OCI-LY7 (cell line): ENCODE measurements at regions not wholly inside any gene's neighbourhood (a gene's known extent, or its start where the extent isn't known, plus 50 kb on each side); places are given as distances from the start of the nearest gene placed in this dataset.
"Not testable (repeated sequence)": the region's sequence is repeated elsewhere in the genome, so short reads cannot be mapped to it uniquely, and the experiment has no call there.

ENCODE experiments used
- BruUV-seq: library from RNA; stranded (reverse); fragments of 400-500 nt; replicated peaks from 2 replicates; lab custom pipeline; 2021; lab: Mats Ljungman, UMichigan
- CTCF ChIA-PET: fragments of 300-600 bp; sonication (Branson Sonifier 250); formaldehyde crosslinking; loops from one replicate; lab custom pipeline; 2022; ENCODE audit warnings: antibody characterized with exemption; ENCODE audit not compliant: unreplicated experiment; lab: Charles Lee
- POLR2A ChIA-PET: fragments of 300-600 bp; sonication (Branson Sonifier 250); formaldehyde crosslinking; loops from one replicate; lab custom pipeline; 2022; ENCODE audit warnings: antibody characterized with exemption; lab: Charles Lee
- DNase-seq: peaks from one replicate; pipeline ENCODE4 v3.0.0-alpha.2; 2015; ENCODE audit warnings: low spot score
- H2AFZ ChIP-seq: fragments of 200-600 bp; sonication (generic), shearing (Covaris generic); 2 replicates; pipeline ENCODE4 v1.6.1; 2014; ENCODE audit warnings: mild to moderate bottlenecking, antibody characterized with exemption, low read length, moderate library complexity
- H3K27ac ChIP-seq: fragments of 200-600 bp; sonication (generic); 2 replicates; pipeline ENCODE4 v1.5.1; 2014; ENCODE audit warnings: mixed run types, low read depth, mild to moderate bottlenecking, moderate library complexity, low read length, inconsistent platforms; ENCODE audit not compliant: poor library complexity, severe bottlenecking
- H3K36me3 ChIP-seq: fragments of 200-600 bp; sonication (generic); 2 replicates; pipeline ENCODE4 v1.6.1; 2014; ENCODE audit warnings: mild to moderate bottlenecking, antibody characterized with exemption, low read length, moderate library complexity, mixed read lengths; ENCODE audit not compliant: insufficient read depth
- H3K4me1 ChIP-seq: fragments of 200-600 bp; sonication (generic); 2 replicates; pipeline ENCODE4 v1.5.1; 2014; ENCODE audit warnings: mild to moderate bottlenecking, low read length; ENCODE audit not compliant: insufficient read depth, poor library complexity, severe bottlenecking
- H3K4me2 ChIP-seq: fragments of 200-600 bp; sonication (generic); 2 replicates; pipeline ENCODE4 v1.6.1; 2014; ENCODE audit warnings: mild to moderate bottlenecking, low read length
- H3K4me3 ChIP-seq: fragments of 200-600 bp; sonication (generic); 2 replicates; pipeline ENCODE4 v1.5.1; 2014; ENCODE audit warnings: mild to moderate bottlenecking, low read depth, low read length; ENCODE audit not compliant: poor library complexity, severe bottlenecking
- H3K79me2 ChIP-seq: fragments of 200-600 bp; sonication (generic); 2 replicates; pipeline ENCODE4 v1.6.1; 2016; ENCODE audit warnings: low read depth, mild to moderate bottlenecking, low read length, moderate library complexity, mixed read lengths; ENCODE audit not compliant: insufficient read depth
- H3K9me2 ChIP-seq: fragments of 200-600 bp; sonication (generic); 2 replicates; pipeline ENCODE4 v1.6.1; 2016; ENCODE audit warnings: mild to moderate bottlenecking, low read length, mixed read lengths; ENCODE audit not compliant: insufficient read depth
- H3K9me3 ChIP-seq: fragments of 200-600 bp; sonication (generic); 2 replicates; pipeline ENCODE4 v1.6.1; 2014; ENCODE audit warnings: mild to moderate bottlenecking, mixed run types, low read length, mixed read lengths
- H4K20me1 ChIP-seq: fragments of 200-600 bp; sonication (generic); 2 replicates; pipeline ENCODE4 v1.6.1; 2014; ENCODE audit warnings: mild to moderate bottlenecking, antibody characterized with exemption, low read length, moderate library complexity, mixed read lengths; ENCODE audit not compliant: insufficient read depth
- CTCF ChIP-seq: fragments of 200-600 bp; sonication (generic); conservative IDR thresholded peaks from 2 replicates; pipeline ENCODE4 v1.5.1; 2014; ENCODE audit warnings: mild to moderate bottlenecking, antibody characterized with exemption, low read length, moderate library complexity, mixed read lengths
- EZH2phosphoT487 ChIP-seq: fragments of 200-600 bp; sonication (generic); IDR thresholded peaks from 2 replicates; pipeline ENCODE4 v1.6.1; 2018; ENCODE audit warnings: low read depth, borderline replicate concordance, mild to moderate bottlenecking, mixed run types, antibody characterized with exemption, low read length, moderate library complexity, mixed read lengths
- intact Hi-C: fragments of 100-400 bp; cut with micrococcal nuclease; formaldehyde crosslinking; loops from one replicate; pipeline ENCODE4 v1.10.0; 2022; ENCODE audit not compliant: unreplicated experiment

GRCh38 chr7:50914460-50914859 lies 131.8 kb upstream of the GRB10 start:
- no peaks in the 10 kb centered on the region for H3K4me1 ChIP-seq
- H3K9me2 ChIP-seq, result no peaks in the 10 kb centered on the region
- H3K27ac ChIP-seq, result no peak overlapping the region
- H3K36me3 ChIP-seq, result no peaks in the 10 kb centered on the region
- H3K9me3 ChIP-seq, result no peaks in the 10 kb centered on the region
- no TSS peak for BruUV-seq
- H2AFZ ChIP-seq, result no peak overlapping the region
- no peak overlapping the region for H3K4me2 ChIP-seq
- intact Hi-C loops, result no loop called here
- TF ChIP-seq EZH2phosphoT487 (no peak), CTCF (no peak)
- H3K79me2 ChIP-seq, result no peaks in the 10 kb centered on the region
- no peaks in the 10 kb centered on the region for H4K20me1 ChIP-seq
- ChIA-PET POLR2A (no interaction called here), CTCF (no interaction called here)
- DNase-seq, result no peak
- H3K4me3 ChIP-seq, result no peak overlapping the region

DNA sequence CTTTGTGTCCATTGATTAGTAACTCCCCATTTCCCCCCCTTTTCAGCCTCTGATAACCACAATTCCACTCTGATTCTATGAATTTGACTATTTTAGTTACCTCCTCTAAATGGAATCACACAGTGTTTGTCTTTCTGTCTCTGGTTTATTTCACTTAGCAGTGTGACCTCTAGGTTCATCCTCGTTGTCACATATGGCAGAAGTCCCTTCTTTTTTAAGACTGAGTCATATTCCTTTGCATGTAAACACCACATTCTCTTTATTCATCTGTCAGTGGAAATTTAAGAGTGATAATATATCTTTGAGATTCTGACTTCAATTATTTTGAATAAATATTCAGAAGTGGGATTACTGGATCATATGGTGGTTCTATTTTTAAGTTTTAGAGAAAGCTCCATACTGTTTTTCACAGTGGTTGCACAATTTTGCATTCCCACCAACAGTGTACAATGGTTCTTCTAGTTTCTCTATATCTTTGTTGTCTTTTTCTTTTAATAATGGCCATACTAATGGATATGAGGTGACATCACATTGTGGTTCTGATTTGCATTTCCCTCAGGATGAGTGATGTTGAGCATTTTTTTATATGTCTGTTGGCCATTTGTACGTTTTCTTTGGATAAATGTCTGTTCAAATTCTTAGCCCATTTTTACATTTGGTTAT lies 126.1 kb upstream of the GRB10 start:
- Histone ChIP-seq H3K4me3 (no peak overlapping the region), H3K27ac (no peak overlapping the region), H3K4me1 (no peaks in the 10 kb centered on the region), H3K4me2 (no peak overlapping the region), H3K9me3 (no peaks in the 10 kb centered on the region), H3K79me2 (no peaks in the 10 kb centered on the region), H3K36me3 (no peaks in the 10 kb centered on the region), H4K20me1 (no peaks in the 10 kb centered on the region), H2AFZ (no peak overlapping the region), H3K9me2 (no peaks in the 10 kb centered on the region)
- DNase-seq, result no peak
- intact Hi-C loops, result no loop called here
- no peak for TF ChIP-seq EZH2phosphoT487
- TF ChIP-seq CTCF, result no peak
- CTCF ChIA-PET, result no interaction called here
- POLR2A ChIA-PET, result no interaction called here
- BruUV-seq, result no TSS peak

DNA sequence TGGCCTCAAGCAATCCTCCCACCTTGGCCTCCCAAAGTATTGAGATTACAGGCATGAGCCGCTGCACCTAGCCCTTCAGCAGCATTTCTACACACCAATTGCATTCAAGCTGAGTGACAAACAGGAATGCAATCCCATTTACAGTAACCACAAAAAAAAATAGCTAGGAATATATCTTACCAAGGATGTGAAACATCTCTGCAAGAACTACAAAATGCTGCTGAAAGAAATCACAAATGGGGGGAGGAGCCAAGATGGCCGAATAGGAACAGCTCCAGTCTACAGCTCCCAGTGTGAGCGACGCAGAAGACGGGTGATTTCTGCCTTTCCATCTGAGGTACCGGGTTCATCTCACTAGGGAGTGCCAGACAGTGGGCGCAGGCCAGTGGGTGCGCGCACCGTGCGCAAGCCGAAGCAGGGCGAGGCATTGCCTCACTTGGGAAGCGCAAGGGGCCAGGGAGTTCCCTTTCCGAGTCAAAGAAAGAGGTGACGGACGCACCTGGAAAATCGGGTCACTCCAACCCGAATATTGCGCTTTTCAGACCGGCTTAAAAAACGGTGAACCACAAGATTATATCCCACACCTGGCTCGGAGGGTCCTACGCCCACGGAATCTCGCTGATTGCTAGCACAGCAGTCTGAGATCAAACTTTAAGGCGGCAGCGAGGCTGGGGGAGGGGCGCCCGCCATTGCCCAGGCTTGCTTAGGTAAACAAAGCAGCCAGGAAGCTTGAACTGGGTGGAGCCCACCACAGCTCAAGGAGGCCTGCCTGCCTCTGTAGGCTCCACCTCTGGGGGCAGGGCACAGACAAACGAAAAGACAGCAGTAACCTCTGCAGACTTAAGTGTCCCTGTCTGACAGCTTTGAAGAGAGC lies 116.1 kb upstream of the GRB10 start:
- intact Hi-C loops, H3K36me3 ChIP-seq, H4K20me1 ChIP-seq, H3K4me2 ChIP-seq, H3K9me2 ChIP-seq, BruUV-seq, H3K4me1 ChIP-seq, POLR2A ChIA-PET, H3K9me3 ChIP-seq, H2AFZ ChIP-seq, H3K79me2 ChIP-seq, H3K27ac ChIP-seq, DNase-seq, CTCF ChIA-PET, H3K4me3 ChIP-seq: not testable (repeated sequence)

DNA sequence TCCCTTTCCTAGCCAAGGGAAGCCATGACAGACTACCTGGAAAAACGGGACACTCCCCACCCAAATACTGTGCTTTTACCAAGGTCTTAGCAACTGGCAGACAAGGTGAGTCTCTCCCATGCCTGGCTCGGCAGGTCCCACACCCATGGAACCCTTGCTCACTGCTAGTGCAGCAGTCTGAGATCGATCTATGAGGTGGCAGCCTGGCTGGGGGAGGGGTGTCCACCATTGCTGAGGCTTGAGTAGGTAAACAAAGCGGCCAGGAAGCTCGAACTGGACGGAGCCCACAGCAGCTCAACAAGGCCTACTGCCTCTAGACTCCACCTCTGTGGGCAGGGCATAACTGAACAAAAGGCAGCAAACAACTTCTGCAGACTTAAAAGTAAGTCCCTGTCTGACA lies 104.4 kb upstream of the GRB10 start:
- DNase-seq, H3K4me3 ChIP-seq, H3K4me2 ChIP-seq, POLR2A ChIA-PET, intact Hi-C loops, H3K9me3 ChIP-seq, H3K27ac ChIP-seq, H4K20me1 ChIP-seq, BruUV-seq, H3K36me3 ChIP-seq, CTCF ChIA-PET, H2AFZ ChIP-seq, H3K4me1 ChIP-seq, H3K9me2 ChIP-seq, H3K79me2 ChIP-seq: not testable (repeated sequence)
